OCI-LY3 (cell line): ENCODE measurements at regions not wholly inside any gene's neighbourhood (a gene's known extent, or its start where the extent isn't known, plus 50 kb on each side); places are given as distances from the start of the nearest gene placed in this dataset.

Experiments used
- H2AFZ ChIP-seq: fragments of 200-600, 300-600 bp; shearing (Covaris generic); 2 replicates; pipeline ENCODE4 v1.6.0; 2014; ENCODE audit warnings: antibody characterized with exemption, low read depth, low read length
- H3K27ac ChIP-seq: fragments of 200-600, 300-600 bp; sonication (generic); 2 replicates; pipeline ENCODE4 v1.5.1; 2014; ENCODE audit warnings: mild to moderate bottlenecking, low read length, moderate library complexity, mixed read lengths
- H3K27me3 ChIP-seq: fragments of 200-600, 300-600 bp; sonication (generic); 2 replicates; pipeline ENCODE4 v1.6.1; 2014; ENCODE audit warnings: low read depth, low read length, mixed read lengths
- H3K36me3 ChIP-seq: fragments of 200-600, 300-600 bp; sonication (generic); replicated peaks from 2 replicates; pipeline ENCODE3; 2014; ENCODE audit warnings: low read depth, low read length, mixed read lengths
- H3K4me1 ChIP-seq: fragments of 300-600, 200-600 bp; sonication (generic); 2 replicates; pipeline ENCODE4 v1.6.1; 2014; ENCODE audit warnings: low read length, mixed read lengths
- H3K4me2 ChIP-seq: fragments of 200-600, 300-600 bp; sonication (generic); 2 replicates; pipeline ENCODE4 v1.6.1; 2014; ENCODE audit warnings: low read length, mixed read lengths
- H3K4me3 ChIP-seq: fragments of 300-600, 200-600 bp; sonication (generic); 2 replicates; pipeline ENCODE4 v1.5.1; 2014; ENCODE audit warnings: antibody characterized with exemption, mild to moderate bottlenecking, low read length, moderate library complexity
- H3K79me2 ChIP-seq: fragments of 300-600, 200-600 bp; shearing (Covaris generic); 2 replicates; pipeline ENCODE4 v1.6.1; 2014; ENCODE audit warnings: mild to moderate bottlenecking, low read length, mixed read lengths
- H3K9ac ChIP-seq: fragments of 300-600, 200-600 bp; shearing (Covaris generic); 2 replicates; pipeline ENCODE4 v1.6.0; 2014; ENCODE audit warnings: mild to moderate bottlenecking, low read length, moderate library complexity
- H3K9me3 ChIP-seq: fragments of 200-600, 300-600 bp; shearing (Covaris generic); 2 replicates; pipeline ENCODE4 v1.6.1; 2014; ENCODE audit warnings: low read length, mixed read lengths; ENCODE audit not compliant: insufficient read depth
- H4K20me1 ChIP-seq: fragments of 200-600, 300-600 bp; sonication (generic); 2 replicates; pipeline ENCODE4 v1.6.1; 2016; ENCODE audit warnings: low read length, mixed read lengths; ENCODE audit not compliant: insufficient read depth
- EZH2phosphoT487 ChIP-seq: fragments of 200-600 bp; shearing (Covaris generic); IDR thresholded peaks from 2 replicates; pipeline ENCODE4 v1.6.1; 2018; ENCODE audit warnings: antibody characterized with exemption, mixed run types, low read depth
- TF ChIP-seq, protein P1 (sequence below): fragments of 200-600, 300-600 bp; sonication (generic); IDR thresholded peaks from 2 replicates; pipeline ENCODE4 v1.5.1; 2014; ENCODE audit warnings: antibody characterized with exemption, low read length, low read depth

DNA sequence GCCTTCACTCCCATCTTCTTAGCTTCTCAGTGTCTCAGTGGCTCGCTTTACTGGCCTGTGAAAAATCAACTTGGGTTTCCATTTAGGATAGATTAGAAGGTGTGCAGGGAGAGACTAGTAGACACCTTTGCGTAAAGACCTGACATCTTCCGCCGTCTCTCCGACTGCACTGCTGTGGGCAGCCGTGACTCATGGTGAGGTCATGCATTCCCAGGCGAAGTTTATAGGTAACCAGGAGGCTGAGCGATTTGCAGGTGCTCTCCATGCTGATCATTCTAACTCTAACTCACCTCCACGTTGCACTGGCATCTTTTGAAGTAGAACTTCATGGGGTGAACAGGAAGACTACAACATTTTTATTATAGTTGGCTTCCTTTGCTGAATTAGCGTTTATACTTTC, 68.0 kb upstream of the ZNF438 start:
- H3K9ac ChIP-seq: peak overlapping the region; percentile 81
- H3K9me3 ChIP-seq: no peaks in the 10 kb centered on the region
- peak overlapping the region; percentile 97 for H3K27ac ChIP-seq

DNA sequence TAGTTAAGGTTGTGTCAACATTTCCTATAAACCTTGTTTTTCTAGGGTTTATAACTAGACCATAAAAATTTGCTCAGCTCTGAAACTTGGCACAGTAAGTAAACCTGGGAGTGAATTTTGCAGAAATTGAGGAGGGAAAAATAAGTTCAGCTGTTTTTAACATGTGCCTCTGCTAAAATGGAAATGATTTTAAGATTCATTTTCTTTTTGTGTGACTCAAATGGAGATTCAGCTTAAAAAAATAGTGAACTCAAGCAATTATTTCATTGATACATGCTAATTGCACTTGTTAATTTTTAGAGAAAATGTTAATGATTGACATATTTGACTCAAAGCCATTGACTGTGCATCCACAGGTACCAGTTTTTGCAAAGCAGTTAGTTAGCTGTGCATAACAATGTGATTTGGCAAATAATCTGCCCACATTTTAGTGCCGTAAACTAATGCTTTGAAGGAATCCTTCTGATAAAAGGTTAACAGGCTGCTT, 68.5 kb upstream of the ZNF438 start:
- no peaks in the 10 kb centered on the region for H4K20me1 ChIP-seq
- H3K79me2 ChIP-seq: no peaks in the 10 kb centered on the region
- H3K9ac ChIP-seq: peak overlapping the region; percentile 81
- H3K9me3 ChIP-seq: no peaks in the 10 kb centered on the region
- peak overlapping the region; percentile 100 for H3K4me2 ChIP-seq
- no peaks in the 10 kb centered on the region for H3K36me3 ChIP-seq
- no peaks in the 10 kb centered on the region for H3K27me3 ChIP-seq
- H3K27ac ChIP-seq: peak overlapping the region; percentile 97
- H3K4me1 ChIP-seq: peaks cover 74% of the 10 kb centered on the region
- H3K4me3 ChIP-seq: peak overlapping the region; percentile 78
- TF ChIP-seq EZH2phosphoT487: no peak
- TF ChIP-seq, protein P1, sequence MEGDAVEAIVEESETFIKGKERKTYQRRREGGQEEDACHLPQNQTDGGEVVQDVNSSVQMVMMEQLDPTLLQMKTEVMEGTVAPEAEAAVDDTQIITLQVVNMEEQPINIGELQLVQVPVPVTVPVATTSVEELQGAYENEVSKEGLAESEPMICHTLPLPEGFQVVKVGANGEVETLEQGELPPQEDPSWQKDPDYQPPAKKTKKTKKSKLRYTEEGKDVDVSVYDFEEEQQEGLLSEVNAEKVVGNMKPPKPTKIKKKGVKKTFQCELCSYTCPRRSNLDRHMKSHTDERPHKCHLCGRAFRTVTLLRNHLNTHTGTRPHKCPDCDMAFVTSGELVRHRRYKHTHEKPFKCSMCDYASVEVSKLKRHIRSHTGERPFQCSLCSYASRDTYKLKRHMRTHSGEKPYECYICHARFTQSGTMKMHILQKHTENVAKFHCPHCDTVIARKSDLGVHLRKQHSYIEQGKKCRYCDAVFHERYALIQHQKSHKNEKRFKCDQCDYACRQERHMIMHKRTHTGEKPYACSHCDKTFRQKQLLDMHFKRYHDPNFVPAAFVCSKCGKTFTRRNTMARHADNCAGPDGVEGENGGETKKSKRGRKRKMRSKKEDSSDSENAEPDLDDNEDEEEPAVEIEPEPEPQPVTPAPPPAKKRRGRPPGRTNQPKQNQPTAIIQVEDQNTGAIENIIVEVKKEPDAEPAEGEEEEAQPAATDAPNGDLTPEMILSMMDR: no peak
- H2AFZ ChIP-seq: no peak overlapping the region

More for the DNA sequence above, 68.0 kb upstream of the ZNF438 start:
- H3K36me3 ChIP-seq: no peaks in the 10 kb centered on the region
- H4K20me1 ChIP-seq: no peaks in the 10 kb centered on the region
- peaks cover 69% of the 10 kb centered on the region for H3K4me1 ChIP-seq
- H2AFZ ChIP-seq: 0 out of 2 replicates have a peak overlapping the region, but pooled peaks have one; percentile 13
- H3K79me2 ChIP-seq: no peaks in the 10 kb centered on the region
- H3K27me3 ChIP-seq: no peaks in the 10 kb centered on the region
- peak overlapping the region; percentile 100 for H3K4me2 ChIP-seq
- H3K4me3 ChIP-seq: peak overlapping the region; percentile 78
- TF ChIP-seq, protein P1: no peak
- TF ChIP-seq EZH2phosphoT487: no peak

DNA sequence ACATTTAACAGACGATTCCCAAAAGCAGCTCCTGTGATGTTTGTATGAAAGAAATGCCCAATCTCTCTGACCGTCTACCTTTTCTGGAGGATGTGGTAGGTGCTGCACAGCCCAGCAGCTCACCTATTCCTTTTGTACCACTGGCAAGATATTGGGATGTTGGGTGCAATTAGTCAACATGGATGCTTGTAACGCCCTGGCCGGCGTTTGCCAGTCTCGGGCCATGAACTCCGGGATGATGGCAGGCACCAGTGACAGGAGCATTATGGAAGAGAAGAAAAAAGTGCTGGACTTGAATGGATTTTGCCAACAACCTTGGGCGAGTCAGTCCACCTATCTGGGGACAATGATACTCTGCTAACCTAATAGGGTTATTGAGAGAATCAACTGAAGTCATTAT, 69.0 kb upstream of the ZNF438 start:
- Histone ChIP-seq H3K79me2 (no peaks in the 10 kb centered on the region), H3K36me3 (no peaks in the 10 kb centered on the region), H2AFZ (no peak overlapping the region), H3K9me3 (no peaks in the 10 kb centered on the region), H3K27me3 (no peaks in the 10 kb centered on the region), H4K20me1 (no peaks in the 10 kb centered on the region), H3K4me1 (peaks cover 79% of the 10 kb centered on the region), H3K4me3 (peak overlapping the region; percentile 78), H3K9ac (peak overlapping the region; percentile 81), H3K27ac (peak overlapping the region; percentile 97), H3K4me2 (peak overlapping the region; percentile 100)
- no peak for TF ChIP-seq EZH2phosphoT487
- TF ChIP-seq, protein P1: no peak

DNA sequence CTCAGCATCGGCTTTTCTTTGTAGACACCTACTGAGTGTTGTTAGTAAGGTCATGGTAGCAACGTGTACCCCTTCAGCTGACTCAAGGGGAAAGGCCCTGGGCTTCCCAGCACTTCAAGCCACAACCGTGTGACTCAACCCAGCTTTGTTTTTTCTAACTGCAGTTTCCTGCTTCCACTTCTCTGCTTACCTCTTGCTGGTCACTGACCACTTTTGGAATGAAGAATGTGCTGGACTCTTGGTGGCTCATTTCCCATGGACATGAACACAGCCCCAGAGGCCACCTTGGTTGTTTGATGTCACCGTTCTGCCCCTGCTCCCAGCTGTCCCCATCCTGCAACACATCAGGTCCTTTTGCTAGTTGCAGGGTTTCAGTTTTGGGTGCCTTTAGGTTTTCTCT, 69.5 kb upstream of the ZNF438 start:
- H3K9ac ChIP-seq: peak overlapping the region; percentile 81
- H3K4me3 ChIP-seq: peak overlapping the region; percentile 78

More for the DNA sequence above, 69.5 kb upstream of the ZNF438 start:
- H3K36me3 ChIP-seq: no peaks in the 10 kb centered on the region
- H4K20me1 ChIP-seq: no peaks in the 10 kb centered on the region
- TF ChIP-seq, protein P1: no peak
- TF ChIP-seq EZH2phosphoT487: no peak
- H3K4me1 ChIP-seq: peaks cover 81% of the 10 kb centered on the region
- no peaks in the 10 kb centered on the region for H3K79me2 ChIP-seq
- H3K9me3 ChIP-seq: no peaks in the 10 kb centered on the region
- H2AFZ ChIP-seq: no peak overlapping the region
- no peaks in the 10 kb centered on the region for H3K27me3 ChIP-seq
- peak overlapping the region; percentile 97 for H3K27ac ChIP-seq
- peak overlapping the region; percentile 100 for H3K4me2 ChIP-seq
